ENCODE measurements at regions not wholly inside any gene's neighbourhood (a gene's known extent, or its start where the extent isn't known, plus 50 kb on each side); places are given as distances from the start of the nearest gene placed in this dataset.
"Not testable (repeated sequence)": the region's sequence is repeated elsewhere in the genome, so short reads cannot be mapped to it uniquely, and the experiment has no call there.

GRCh38 chr14:25699981-25700380, 650.0 kb upstream of the STXBP6 start:
- no peak for DNase-seq (ENCODE audit: low spot score)

- no peak for DNase-seq (ENCODE audit: low spot score)
These were observed 648.2 kb upstream of the STXBP6 start for GRCh38 chr14:25698111-25698510.

GRCh38 chr14:25696176-25696575, 646.2 kb upstream of the STXBP6 start:
- DNase-seq (ENCODE audit: low spot score): no peak

GRCh38 chr14:25685004-25685403, 635.1 kb upstream of the STXBP6 start:
- DNase-seq (ENCODE audit: low spot score): no peak

GRCh38 chr14:25680934-25681333, 631.0 kb upstream of the STXBP6 start:
- no peak for DNase-seq (ENCODE audit: low spot score)

- DNase-seq (ENCODE audit: low spot score): not testable (repeated sequence)
These were observed 630.6 kb upstream of the STXBP6 start for GRCh38 chr14:25680511-25680910.

GRCh38 chr14:25677111-25677510, 627.2 kb upstream of the STXBP6 start:
- no peak for DNase-seq (ENCODE audit: low spot score)

GRCh38 chr14:25667387-25667786, 617.4 kb upstream of the STXBP6 start:
- no peak for DNase-seq (ENCODE audit: low spot score)

- no peak for DNase-seq (ENCODE audit: low spot score)
These were observed 616.9 kb upstream of the STXBP6 start for GRCh38 chr14:25666877-25667276.

- DNase-seq (ENCODE audit: low spot score): no peak
These were observed 609.0 kb upstream of the STXBP6 start for GRCh38 chr14:25658988-25659387.

- DNase-seq (ENCODE audit: low spot score): no peak
These were observed 580.5 kb upstream of the STXBP6 start for GRCh38 chr14:25630447-25630846.

GRCh38 chr14:25628978-25629377, 579.0 kb upstream of the STXBP6 start:
- no peak for DNase-seq (ENCODE audit: low spot score)

- DNase-seq (ENCODE audit: low spot score): no peak
These were observed 578.4 kb upstream of the STXBP6 start for GRCh38 chr14:25628390-25628789.

- no peak for DNase-seq (ENCODE audit: low spot score)
These were observed 577.0 kb upstream of the STXBP6 start for GRCh38 chr14:25626986-25627385.

- no peak for DNase-seq (ENCODE audit: low spot score)
These were observed 572.8 kb upstream of the STXBP6 start for GRCh38 chr14:25622763-25623162.

- no peak for DNase-seq (ENCODE audit: low spot score)
These were observed 570.6 kb upstream of the STXBP6 start for GRCh38 chr14:25620515-25620914.

GRCh38 chr14:25615174-25615573, 565.2 kb upstream of the STXBP6 start:
- DNase-seq (ENCODE audit: low spot score): no peak

- DNase-seq (ENCODE audit: low spot score): no peak
These were observed 557.2 kb upstream of the STXBP6 start for GRCh38 chr14:25607192-25607591.

- no peak for DNase-seq (ENCODE audit: low spot score)
These were observed 552.2 kb upstream of the STXBP6 start for GRCh38 chr14:25602106-25602505.

GRCh38 chr14:25588751-25589150, 538.8 kb upstream of the STXBP6 start:
- no peak for DNase-seq (ENCODE audit: low spot score)

GRCh38 chr14:25574628-25575325, 524.8 kb upstream of the STXBP6 start:
- DNase-seq (ENCODE audit: low spot score): no peak

GRCh38 chr14:25570483-25570882, 520.5 kb upstream of the STXBP6 start:
- no peak for DNase-seq (ENCODE audit: low spot score)

- DNase-seq (ENCODE audit: low spot score): no peak
These were observed 507.5 kb upstream of the STXBP6 start for GRCh38 chr14:25557466-25557865.

- DNase-seq (ENCODE audit: low spot score): no peak
These were observed 502.9 kb upstream of the STXBP6 start for GRCh38 chr14:25552826-25553225.
